ENCODE measurements at regions not wholly inside any gene's neighbourhood (a gene's known extent, or its start where the extent isn't known, plus 50 kb on each side); places are given as distances from the start of the nearest gene placed in this dataset.

GRCh38 chr13:103961784-103962183, 895.6 kb upstream of the SLC10A2 start:
- DNase-seq (ENCODE audit: low spot score): no peak

GRCh38 chr13:103961129-103961528, 894.9 kb upstream of the SLC10A2 start:
- no peak for DNase-seq (ENCODE audit: low spot score)

GRCh38 chr13:103960001-103960400, 893.8 kb upstream of the SLC10A2 start:
- DNase-seq (ENCODE audit: low spot score): no peak

GRCh38 chr13:103958691-103959090, 892.5 kb upstream of the SLC10A2 start:
- DNase-seq (ENCODE audit: low spot score): no peak

DNA sequence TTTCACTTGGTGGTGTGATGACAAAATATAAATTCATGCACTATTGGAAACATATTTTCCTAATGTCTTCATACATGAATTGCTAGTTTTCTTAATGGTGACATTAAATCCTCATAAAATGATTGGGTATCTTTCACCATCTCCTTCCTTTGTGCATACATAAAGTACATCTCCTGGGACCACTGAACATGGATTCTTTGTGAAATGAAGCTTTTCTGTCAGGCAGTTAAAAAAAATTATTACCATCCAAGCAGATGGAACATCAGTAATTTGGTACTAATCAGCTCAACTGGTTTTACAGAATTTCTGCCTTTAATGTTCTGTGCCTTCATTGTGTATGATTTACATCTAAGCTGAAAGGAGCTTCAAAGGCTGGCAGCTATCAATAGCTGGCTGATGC, 891.7 kb upstream of the SLC10A2 start:
- DNase-seq (ENCODE audit: low spot score): no peak

DNA sequence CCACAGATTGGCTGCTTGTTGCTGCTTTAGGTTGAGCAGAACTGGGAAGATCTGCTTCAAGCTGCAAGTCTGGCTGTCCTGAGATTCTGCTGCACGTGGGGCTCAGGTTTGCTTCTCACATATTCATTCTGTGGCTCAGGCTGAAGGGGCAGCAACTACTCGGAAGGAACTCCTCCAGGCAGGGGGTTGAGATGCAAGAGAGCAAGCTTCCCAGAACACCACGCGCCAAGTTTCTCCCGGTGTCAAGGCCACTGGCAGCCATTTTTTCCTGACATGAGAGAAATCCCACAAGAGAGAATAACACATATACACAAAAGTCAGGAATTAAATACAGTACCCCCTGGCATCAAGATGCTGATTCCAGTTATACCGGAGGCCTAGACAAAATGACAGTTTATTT, 887.6 kb upstream of the SLC10A2 start:
- no peak for DNase-seq (ENCODE audit: low spot score)

DNA sequence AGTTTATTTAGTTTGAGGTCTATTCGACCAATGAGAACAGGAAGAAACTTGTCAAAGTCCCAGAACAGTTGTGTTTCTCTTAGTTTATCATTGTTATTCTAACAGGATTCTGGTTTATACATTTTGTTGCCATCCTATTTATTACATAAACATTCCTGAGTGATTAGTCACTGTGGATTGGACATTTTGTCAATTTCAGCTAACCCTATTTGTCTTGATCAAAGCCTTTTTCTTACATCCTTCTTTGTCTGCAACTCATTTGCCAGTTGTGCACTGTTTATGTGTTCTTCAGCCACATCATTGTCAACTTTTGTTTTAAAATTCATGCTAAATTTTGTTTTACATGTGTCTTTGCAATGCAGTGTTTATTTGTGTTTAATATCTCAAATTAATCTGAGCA, 886.0 kb upstream of the SLC10A2 start:
- DNase-seq (ENCODE audit: low spot score): no peak

DNA sequence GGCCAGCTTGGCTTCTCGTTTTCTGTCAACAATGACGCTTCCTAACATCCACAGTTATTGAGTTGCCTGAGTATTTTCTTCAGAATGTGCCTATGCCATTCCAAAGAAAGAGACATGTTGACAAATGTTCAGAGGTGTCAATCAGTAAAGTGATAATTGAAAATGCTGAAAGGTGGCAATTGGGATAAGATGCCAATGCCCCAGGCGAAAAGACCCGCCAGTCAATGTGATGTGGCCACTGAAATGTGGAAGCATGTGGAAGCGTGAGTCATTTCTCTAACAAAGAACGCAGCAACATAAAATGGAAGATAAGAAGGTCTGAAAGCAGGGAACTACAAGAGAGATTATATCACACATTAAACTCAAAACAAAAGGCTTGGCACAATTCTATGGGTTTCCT, 882.2 kb upstream of the SLC10A2 start:
- no peak for DNase-seq (ENCODE audit: low spot score)

DNA sequence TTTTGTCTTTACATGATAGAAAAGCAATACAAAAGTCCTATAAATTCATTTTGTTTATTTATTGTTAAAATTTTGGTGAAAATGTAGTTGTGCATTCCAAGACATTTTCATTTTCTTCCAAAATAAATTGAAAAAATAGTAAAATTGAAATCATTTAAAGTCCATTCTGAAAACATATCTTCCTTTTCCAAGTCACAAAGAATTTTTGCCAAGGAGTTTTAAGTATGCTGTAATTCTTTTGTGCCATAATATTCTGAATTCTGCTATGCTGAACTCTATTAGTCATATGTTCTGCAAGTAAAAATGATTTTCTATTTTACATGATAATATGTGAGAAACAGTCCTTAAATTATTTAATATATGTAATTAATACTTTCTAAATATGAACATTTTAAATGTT, 879.6 kb upstream of the SLC10A2 start:
- no peak for DNase-seq (ENCODE audit: low spot score)

DNA sequence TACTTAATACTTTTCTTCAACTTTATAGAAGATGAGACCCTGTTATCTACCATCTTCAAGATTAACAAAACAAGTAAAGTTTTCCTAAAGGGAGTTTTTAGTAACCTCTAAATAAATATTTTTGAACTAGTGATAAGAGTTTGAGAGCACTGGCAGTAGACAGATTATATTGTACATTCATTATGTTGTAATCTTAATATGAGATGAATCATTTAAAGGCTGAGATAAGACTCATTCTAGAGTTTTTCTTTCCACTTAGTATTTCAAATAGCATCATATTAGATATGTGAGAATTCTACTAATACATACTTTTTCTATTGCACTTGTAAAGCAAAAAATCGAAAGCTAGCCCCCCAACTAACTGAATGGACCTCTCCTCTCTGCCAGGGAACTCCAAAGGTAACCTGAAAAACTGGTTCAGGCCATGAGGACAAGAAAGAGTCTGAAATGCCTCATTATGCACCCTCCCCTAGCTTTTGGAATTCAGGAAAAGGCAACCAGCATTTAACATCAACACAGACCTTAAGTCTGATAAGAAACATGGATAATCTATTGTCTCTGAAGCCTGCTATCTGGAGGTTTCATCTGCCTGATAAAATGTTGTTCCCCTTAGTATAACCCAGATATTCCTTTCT, 875.4 kb upstream of the SLC10A2 start:
- no peak for DNase-seq (ENCODE audit: low spot score)

DNA sequence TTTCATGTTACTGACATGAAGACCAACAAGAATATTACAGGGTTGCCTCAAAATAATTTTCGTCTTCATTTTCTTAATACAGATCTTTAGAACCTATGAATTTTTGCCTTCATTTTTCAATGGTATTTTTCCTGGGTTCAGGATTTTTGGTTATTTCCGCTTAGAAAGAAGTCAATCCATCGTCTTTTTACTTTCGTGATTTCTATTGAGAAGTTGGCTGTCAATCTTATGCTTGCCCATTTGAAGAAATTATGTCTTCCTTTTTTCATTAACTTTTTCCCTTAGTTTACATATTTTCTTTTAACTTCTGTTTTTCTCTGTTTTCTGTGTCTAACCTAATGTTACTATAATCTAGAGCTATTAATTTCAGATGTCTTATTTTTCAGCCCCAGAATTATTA, 868.9 kb upstream of the SLC10A2 start:
- no peak for DNase-seq (ENCODE audit: low spot score)

GRCh38 chr13:103931885-103932284, 865.7 kb upstream of the SLC10A2 start:
- no peak for DNase-seq (ENCODE audit: low spot score)

GRCh38 chr13:103931331-103931845, 865.2 kb upstream of the SLC10A2 start:
- no peak for DNase-seq (ENCODE audit: low spot score)

GRCh38 chr13:103926118-103926517, 859.9 kb upstream of the SLC10A2 start:
- DNase-seq (ENCODE audit: low spot score): no peak

GRCh38 chr13:103908911-103909310, 842.7 kb upstream of the SLC10A2 start:
- no peak for DNase-seq (ENCODE audit: low spot score)

DNA sequence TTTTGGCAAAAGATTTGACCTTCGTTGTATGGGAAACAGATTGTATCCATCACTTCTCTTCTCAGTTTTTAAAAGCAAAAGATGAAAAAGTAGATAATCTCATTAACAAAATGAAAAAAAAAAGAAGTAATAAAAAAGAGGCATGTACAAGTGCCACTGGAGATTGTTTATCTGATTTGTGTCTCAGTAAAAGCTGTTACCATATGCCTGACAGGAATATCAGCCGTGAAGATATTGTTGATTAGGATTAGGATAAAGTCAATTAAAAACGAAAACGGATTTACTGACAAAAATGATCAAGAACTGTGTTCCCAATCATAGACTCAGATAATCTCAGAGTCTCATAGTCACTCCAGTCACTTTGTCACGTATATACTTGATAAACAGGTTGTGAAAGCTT, 842.1 kb upstream of the SLC10A2 start:
- no peak for DNase-seq (ENCODE audit: low spot score)

GRCh38 chr13:103903790-103904189, 837.6 kb upstream of the SLC10A2 start:
- DNase-seq (ENCODE audit: low spot score): no peak

GRCh38 chr13:103898481-103898880, 832.3 kb upstream of the SLC10A2 start:
- no peak for DNase-seq (ENCODE audit: low spot score)

DNA sequence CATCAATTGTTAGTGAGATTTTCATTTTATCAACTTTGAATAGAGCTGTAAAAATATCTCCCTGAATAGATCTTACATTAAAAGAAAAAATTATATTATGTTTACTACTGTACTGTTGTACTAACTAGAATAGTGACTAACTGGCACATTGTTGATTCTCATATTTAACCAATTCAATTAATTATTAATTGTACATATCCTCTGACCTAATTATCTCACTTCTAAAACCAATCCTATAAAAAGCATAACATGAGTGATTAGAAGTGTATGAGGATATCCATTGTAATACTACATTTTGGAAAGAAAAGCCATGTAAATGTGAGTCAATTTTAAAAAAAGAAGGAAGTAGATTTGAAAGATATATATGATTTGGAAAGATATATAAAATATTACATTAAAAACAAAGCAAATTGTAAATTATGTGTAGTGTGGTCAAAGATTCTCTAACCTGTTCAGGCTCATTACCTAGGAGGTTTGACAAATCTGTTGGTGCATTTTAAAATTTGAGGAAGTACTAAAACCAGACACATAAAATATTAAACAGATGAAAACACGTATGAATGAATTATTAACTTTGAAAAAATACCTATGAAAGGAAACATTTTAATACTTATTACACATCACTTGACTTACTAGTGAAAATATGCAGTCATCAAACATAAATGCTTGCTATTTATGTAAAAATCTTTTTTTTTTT, 829.8 kb upstream of the SLC10A2 start:
- no peak for DNase-seq (ENCODE audit: low spot score)

GRCh38 chr13:103894626-103895025, 828.4 kb upstream of the SLC10A2 start:
- no peak for DNase-seq (ENCODE audit: low spot score)

DNA sequence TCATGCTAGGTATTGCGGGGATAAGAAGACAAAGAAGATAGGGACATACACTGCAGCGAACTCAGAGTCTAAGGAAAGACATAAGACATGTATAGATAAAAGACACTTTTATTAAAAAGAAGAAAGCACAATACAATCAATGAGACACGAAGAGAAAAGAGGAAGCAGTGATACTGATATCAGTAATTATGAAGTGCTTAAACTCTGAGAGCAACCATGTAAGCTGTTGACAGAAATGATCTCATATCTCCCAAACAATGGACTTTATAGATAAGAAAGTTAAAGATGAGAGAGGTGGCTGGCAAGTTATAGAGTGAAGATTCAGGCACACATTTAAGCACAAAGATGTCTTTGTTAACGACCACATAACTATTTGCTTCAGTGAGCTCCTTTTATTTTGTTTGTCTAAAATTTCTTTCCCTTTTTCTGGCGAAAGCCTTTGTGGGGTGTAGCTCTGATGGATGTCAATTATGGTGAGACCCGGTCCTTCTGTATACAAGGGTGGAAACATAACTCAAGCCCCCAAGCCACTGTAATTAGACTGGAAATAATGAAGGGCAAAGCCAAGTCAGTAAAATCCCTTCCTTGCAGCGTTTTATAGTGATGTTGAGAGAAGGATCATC, 818.0 kb upstream of the SLC10A2 start:
- DNase-seq (ENCODE audit: low spot score): peak; percentile 25

DNA sequence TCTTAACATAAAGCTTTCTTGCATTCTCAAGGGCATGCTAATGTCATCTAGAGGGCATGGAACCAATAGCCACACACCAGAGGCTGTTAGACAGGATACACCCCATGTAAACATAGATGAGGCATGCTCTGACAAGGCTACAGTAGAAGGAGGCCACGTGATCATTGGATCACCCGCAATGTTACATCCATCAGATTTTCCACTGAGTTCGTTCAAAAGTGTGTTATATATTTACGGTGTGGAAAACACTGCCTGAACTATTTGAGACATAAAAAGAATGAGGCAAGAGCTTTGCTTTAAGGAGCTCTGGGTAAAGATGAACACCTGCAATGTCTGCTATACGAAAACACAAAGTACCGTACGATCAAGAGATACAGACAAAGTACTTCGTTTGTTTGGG, 817.5 kb upstream of the SLC10A2 start:
- DNase-seq (ENCODE audit: low spot score): peak; percentile 6

- peak; percentile 71 for DNase-seq (ENCODE audit: low spot score)
These were observed 816.9 kb upstream of the SLC10A2 start for GRCh38 chr13:103883164-103883563.
